ENCODE measurements at regions not wholly inside any gene's neighbourhood (a gene's known extent, or its start where the extent isn't known, plus 50 kb on each side); places are given as distances from the start of the nearest gene placed in this dataset.

DNA sequence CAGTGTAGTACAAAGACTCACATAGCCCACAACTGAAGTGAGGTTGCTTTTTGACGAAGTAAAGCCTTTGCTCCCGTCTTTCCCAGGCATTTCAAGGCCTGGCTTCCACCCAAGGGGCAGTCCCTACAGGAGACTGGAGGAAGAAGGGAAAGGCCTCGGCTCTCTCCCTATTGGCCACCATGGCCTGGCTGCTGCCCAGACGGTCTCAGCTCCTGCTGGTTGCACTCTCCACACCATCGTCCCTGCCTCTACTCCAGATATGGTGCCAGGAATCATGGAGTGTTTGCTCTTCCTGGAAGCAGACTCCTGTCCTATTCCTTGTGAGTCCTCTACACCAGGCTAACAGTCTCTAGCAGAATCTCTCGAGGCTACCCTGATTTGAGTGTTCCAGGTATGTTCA lies 124.1 kb upstream of the UQCRFS1 start:
- Histone ChIP-seq H3K23me2 (ENCODE audit: low read depth, low read length) (peaks cover 5% of the 10 kb centered on the region; the same call in 1 of the 2 replicates), H2BK5ac (ENCODE audit: low read depth, low read length) (no peak overlapping the region), H2BK120ac (replicated peaks; ENCODE audit: low read depth, low read length) (no peak overlapping the region), H3K4me2 (ENCODE audit: insufficient read depth in 1 of 2, low read depth in 2 of 2, low read length in 2 of 2) (no peak overlapping the region), H3K4ac (replicated peaks; ENCODE audit: insufficient read length, low read depth, low read length) (no peak overlapping the region), H4K20me1 (replicated peaks in 1 of 2; ENCODE audit: control insufficient read depth in 1 of 2, insufficient read depth in 2 of 2, low read length in 2 of 2) (no peaks in the 10 kb centered on the region), H3K56ac (replicated peaks; ENCODE audit: insufficient read length, low read depth, low read length) (no peak overlapping the region), H3K79me1 (ENCODE audit: low read depth, low read length) (no peaks in the 10 kb centered on the region), H4K91ac (replicated peaks; ENCODE audit: insufficient read length, low read length) (no peak overlapping the region), H3K23ac (ENCODE audit: insufficient read length) (no peak overlapping the region), H3K9me3 (ENCODE audit: insufficient read depth in 2 of 2, low read depth in 1 of 2, low read length in 1 of 2) (no peaks in the 10 kb centered on the region; a peak in 1 of 4 replicates), H3K36me3 (ENCODE audit: control insufficient read depth in 2 of 4, insufficient read depth in 4 of 4, low read length in 3 of 4) (no peaks in the 10 kb centered on the region), H2BK20ac (ENCODE audit: low read length) (no peak overlapping the region), H3K4me3 (ENCODE audit: extremely low read depth in 1 of 4, insufficient read depth in 2 of 4, low read depth in 3 of 4, low read length in 4 of 4) (no peak overlapping the region), H2BK12ac (ENCODE audit: low read depth, low read length) (no peak overlapping the region), H3K27ac (ENCODE audit: low read depth, low read length) (no peak overlapping the region), H3K18ac (ENCODE audit: extremely low read depth, low read length) (no peak overlapping the region), H3K4me1 (replicated peaks in 1 of 4; ENCODE audit: control insufficient read depth in 3 of 4, insufficient read depth in 4 of 4, low read length in 3 of 4) (no peaks in the 10 kb centered on the region), H3K79me2 (ENCODE audit: control insufficient read depth in 1 of 2, insufficient read depth in 2 of 2, low read length in 2 of 2) (no peaks in the 10 kb centered on the region), H4K8ac (ENCODE audit: extremely low read depth, insufficient read depth, low read length) (no peak overlapping the region), H3K9ac (replicated peaks in 1 of 4; ENCODE audit: extremely low read depth in 1 of 4, low read depth in 3 of 4, low read length in 3 of 4) (no peak overlapping the region), H2AK5ac (ENCODE audit: low read depth, low read length) (no peak overlapping the region), H3K27me3 (replicated peaks in 1 of 4; ENCODE audit: control insufficient read depth in 3 of 4, extremely low read depth in 1 of 4, insufficient read depth in 3 of 4, low read length in 3 of 4) (no peaks in the 10 kb centered on the region; a peak in 1 of 7 replicates), H2BK15ac (ENCODE audit: low read length) (no peak overlapping the region), H4K5ac (ENCODE audit: insufficient read length, low read depth, low read length) (no peak overlapping the region), H3K14ac (ENCODE audit: insufficient read length) (no peak overlapping the region), H2AFZ (ENCODE audit: low read length) (no peak overlapping the region)
- FAIRE-seq (no peak), DNase-seq (ENCODE audit: low read depth in 1 of 2, low spot score in 2 of 2) (no peak)
- CTCF ChIA-PET (ENCODE audit: partially characterized antibody): no interaction called here
- 87% methylated on average over 5 of the region's 6 CpGs; no CpG with 5 or more reads in 1 of the 2 experiments for WGBS, 2 experiments (ENCODE audit: extremely low coverage in 1 of 2, insufficient coverage in 1 of 2, insufficient read length in 1 of 2, insufficient replicate concordance in 2 of 2, low coverage in 1 of 2, low lambda C conversion rate in 2 of 2, missing lambda C conversion rate in 1 of 2)
- POLR2A ChIA-PET (ENCODE audit: partially characterized antibody): no interaction called here
- TF ChIP-seq CEBPB (IDR thresholded peaks at IDR 0.05; ENCODE audit: low read depth, low read length) (no peak), EZH2 (IDR thresholded peaks at IDR 0.05; ENCODE audit: low read depth, low read length, severe bottlenecking) (no peak), GTF2F1 (IDR thresholded peaks at IDR 0.05; ENCODE audit: borderline replicate concordance, low read depth, low read length) (no peak)
